ENCODE measurements at regions not wholly inside any gene's neighbourhood (a gene's known extent, or its start where the extent isn't known, plus 50 kb on each side); places are given as distances from the start of the nearest gene placed in this dataset.

- ChIA-PET POLR2A (no interaction called here), CTCF (interaction anchor here (1.3 kb wide), 1 partner anchor 28 kb away, joined by 3 read pairs; no protein-coding TSS in a partner anchor)
- Histone ChIP-seq H3K9ac (no peak overlapping the region), H3F3A (replicated peaks; ENCODE audit: insufficient read depth) (no peaks in the 10 kb centered on the region), H3K4me2 (no peak overlapping the region), H3K27me3 (ENCODE audit: insufficient read depth) (no peaks in the 10 kb centered on the region), H4K20me1 (ENCODE audit: insufficient read depth) (no peaks in the 10 kb centered on the region), H3K79me2 (ENCODE audit: insufficient read depth) (no peaks in the 10 kb centered on the region), H3K9me3 (no peaks in the 10 kb centered on the region), H2AFZ (ENCODE audit: low read depth) (no peak overlapping the region), H3K4me3 (ENCODE audit: low read depth in 2 of 2, low read length in 1 of 2) (no peak overlapping the region), H3K9me2 (no peaks in the 10 kb centered on the region), H3K27ac (ENCODE audit: low read depth in 2 of 2, low read length in 1 of 2) (no peak overlapping the region), H3K36me3 (replicated peaks in 1 of 2; ENCODE audit: control insufficient read depth in 1 of 2, insufficient read depth in 2 of 2, low read length in 1 of 2) (no peaks in the 10 kb centered on the region), H3K4me1 (ENCODE audit: control insufficient read depth in 1 of 2, insufficient read depth in 2 of 2, low read depth in 1 of 2, low read length in 1 of 2) (peaks cover 0 to 3% of the 10 kb centered on the region in 2 experiments; a peak in 1 of 4 replicates)
- no peak for DNase-seq
- TF ChIP-seq, protein P1, sequence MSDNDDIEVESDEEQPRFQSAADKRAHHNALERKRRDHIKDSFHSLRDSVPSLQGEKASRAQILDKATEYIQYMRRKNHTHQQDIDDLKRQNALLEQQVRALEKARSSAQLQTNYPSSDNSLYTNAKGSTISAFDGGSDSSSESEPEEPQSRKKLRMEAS (IDR thresholded peaks at IDR 0.05; ENCODE audit: low read depth) = no peak
- no peak for TF ChIP-seq MEF2A (IDR thresholded peaks at IDR 0.05; ENCODE audit: borderline replicate concordance, low read depth)
- no peak for TF ChIP-seq GABPA (IDR thresholded peaks at IDR 0.05; ENCODE audit: low read depth)
- no peak for TF ChIP-seq RAD21 (IDR thresholded peaks at IDR 0.05; ENCODE audit: low read length)
- no peak for TF ChIP-seq CTCF (IDR thresholded peaks at IDR 0.05)
- no peak for TF ChIP-seq FOXM1 (IDR thresholded peaks at IDR 0.05; ENCODE audit: low read depth)
- no peak for TF ChIP-seq REST (IDR thresholded peaks at IDR 0.05; ENCODE audit: low read depth, low read length)
- no peak for TF ChIP-seq JUND (IDR thresholded peaks at IDR 0.05)
- TF ChIP-seq YY1 (IDR thresholded peaks at IDR 0.05; ENCODE audit: low read depth) = no peak
- WGBS (ENCODE audit: low lambda C conversion rate) = 80% methylated on average over 6 of the region's 6 CpGs
Observed at GRCh38 chr2:160646684-160647444, 153.3 kb upstream of the RBMS1 start.

DNA sequence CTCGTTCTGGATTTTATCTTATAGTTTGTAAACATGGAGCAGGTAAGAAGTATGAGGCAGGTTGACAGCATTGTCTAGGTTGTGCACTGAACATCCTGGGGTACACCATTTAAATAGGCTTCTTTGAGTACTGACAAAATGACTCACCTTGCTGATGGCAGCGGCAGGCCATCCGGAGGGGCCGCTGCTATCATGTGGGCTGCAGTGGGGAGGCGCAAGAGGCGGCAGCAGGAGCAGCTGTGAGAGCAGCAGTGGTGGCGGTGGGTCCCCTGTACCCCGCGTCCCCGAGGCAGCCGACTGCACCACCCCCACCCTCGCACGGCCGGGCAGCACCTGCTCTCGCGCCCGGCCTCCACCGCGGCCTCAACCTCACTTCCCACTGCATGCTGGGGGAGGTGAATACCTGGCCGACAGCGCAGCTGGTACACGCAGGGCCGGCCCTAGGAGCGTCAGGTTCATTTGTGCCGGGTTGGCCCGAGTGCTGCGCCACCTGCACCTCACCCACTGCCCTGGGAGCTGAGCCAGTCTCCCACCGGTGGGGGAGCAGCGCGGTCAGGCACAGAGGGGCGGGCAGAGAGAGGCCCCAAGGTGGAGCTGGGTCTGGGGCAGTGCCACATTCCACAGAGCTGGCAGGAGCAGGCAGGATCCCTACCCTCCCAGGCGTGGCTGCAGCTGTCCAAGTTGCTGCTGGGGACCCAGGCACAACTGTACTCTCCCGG is 154.5 kb upstream of the RBMS1 start:
- no peak overlapping the region for H3K27ac ChIP-seq (ENCODE audit: low read depth in 2 of 2, low read length in 1 of 2)
- no peaks in the 10 kb centered on the region for H3K27me3 ChIP-seq (ENCODE audit: insufficient read depth)
- no peak overlapping the region for H2AFZ ChIP-seq (ENCODE audit: low read depth)
- H3K9me3 ChIP-seq = no peaks in the 10 kb centered on the region
- H3K79me2 ChIP-seq (ENCODE audit: insufficient read depth) = no peaks in the 10 kb centered on the region
- no peaks in the 10 kb centered on the region for H4K20me1 ChIP-seq (ENCODE audit: insufficient read depth)
- TF ChIP-seq FOSL2 (IDR thresholded peaks at IDR 0.05; ENCODE audit: borderline replicate concordance, low read depth) (no peak), NRF1 (IDR thresholded peaks at IDR 0.05; ENCODE audit: low read depth, low read length) (no peak), GABPA (IDR thresholded peaks at IDR 0.05; ENCODE audit: low read depth) (no peak)
- 91% methylated on average over 9 of the region's 33 CpGs for WGBS (ENCODE audit: low lambda C conversion rate)
- no peak overlapping the region for H3K4me2 ChIP-seq
- H3K36me3 ChIP-seq (replicated peaks in 1 of 2; ENCODE audit: control insufficient read depth in 1 of 2, insufficient read depth in 2 of 2, low read length in 1 of 2) = no peaks in the 10 kb centered on the region
- peaks cover 0 to 3% of the 10 kb centered on the region in 2 experiments; a peak in 1 of 4 replicates for H3K4me1 ChIP-seq (ENCODE audit: control insufficient read depth in 1 of 2, insufficient read depth in 2 of 2, low read depth in 1 of 2, low read length in 1 of 2)
- DNase-seq = no peak
- H3K9ac ChIP-seq = no peak overlapping the region
- ChIA-PET POLR2A (no interaction called here), CTCF (interaction anchor here (0.9 to 1.3 kb wide), 2 partner anchors 15 to 27 kb away, joined by 3 to 4 read pairs; no protein-coding TSS in a partner anchor)
- H3F3A ChIP-seq (replicated peaks; ENCODE audit: insufficient read depth) = no peaks in the 10 kb centered on the region
- H3K9me2 ChIP-seq = no peaks in the 10 kb centered on the region
- no peak overlapping the region for H3K4me3 ChIP-seq (ENCODE audit: low read depth in 2 of 2, low read length in 1 of 2)

Measured in SK-N-SH (cell line).